Breast epithelium (tissue), 3 donors: ENCODE measurements at regions not wholly inside any gene's neighbourhood (a gene's known extent, or its start where the extent isn't known, plus 50 kb on each side); places are given as distances from the start of the nearest gene placed in this dataset.

Experiments
- POLR2AphosphoS5 ChIP-seq, 3 donors: sonication (generic); formaldehyde crosslinking; IDR thresholded peaks; one replicate each; pipeline ENCODE4 v1.6.1; 2017; ENCODE audit warnings: antibody characterized with exemption in 3 of 3
- TF ChIP-seq, protein P1 (sequence below), 3 donors: fragments of 450-650 bp; IDR thresholded peaks; one replicate each; pipeline ENCODE4 v1.5.1; 2016 to 2017; ENCODE audit warnings: antibody characterized with exemption in 3 of 3, mild to moderate bottlenecking in 3 of 3, moderate library complexity in 3 of 3

DNA sequence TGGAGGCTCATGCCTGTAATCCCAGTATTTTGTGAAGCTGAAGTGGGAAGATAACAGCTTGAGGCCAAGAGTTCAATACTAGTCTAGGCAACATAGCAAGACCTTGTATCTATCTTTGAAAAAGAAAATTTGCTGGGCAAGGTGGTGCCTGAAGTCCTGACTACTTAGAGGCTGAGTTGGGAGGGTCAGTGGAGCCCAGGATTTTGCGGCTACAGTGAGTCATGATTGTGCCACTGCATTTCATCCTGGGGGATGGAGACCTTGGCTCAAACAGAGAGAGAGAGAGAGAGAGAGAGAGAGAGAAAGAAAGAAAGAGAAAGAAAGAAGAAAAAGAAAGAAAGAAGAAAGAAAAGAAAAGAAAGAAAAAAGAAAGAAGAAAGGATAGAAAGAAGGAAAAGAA, 1872.3 kb upstream of the PCDH20 start:
- TF ChIP-seq, protein P1, sequence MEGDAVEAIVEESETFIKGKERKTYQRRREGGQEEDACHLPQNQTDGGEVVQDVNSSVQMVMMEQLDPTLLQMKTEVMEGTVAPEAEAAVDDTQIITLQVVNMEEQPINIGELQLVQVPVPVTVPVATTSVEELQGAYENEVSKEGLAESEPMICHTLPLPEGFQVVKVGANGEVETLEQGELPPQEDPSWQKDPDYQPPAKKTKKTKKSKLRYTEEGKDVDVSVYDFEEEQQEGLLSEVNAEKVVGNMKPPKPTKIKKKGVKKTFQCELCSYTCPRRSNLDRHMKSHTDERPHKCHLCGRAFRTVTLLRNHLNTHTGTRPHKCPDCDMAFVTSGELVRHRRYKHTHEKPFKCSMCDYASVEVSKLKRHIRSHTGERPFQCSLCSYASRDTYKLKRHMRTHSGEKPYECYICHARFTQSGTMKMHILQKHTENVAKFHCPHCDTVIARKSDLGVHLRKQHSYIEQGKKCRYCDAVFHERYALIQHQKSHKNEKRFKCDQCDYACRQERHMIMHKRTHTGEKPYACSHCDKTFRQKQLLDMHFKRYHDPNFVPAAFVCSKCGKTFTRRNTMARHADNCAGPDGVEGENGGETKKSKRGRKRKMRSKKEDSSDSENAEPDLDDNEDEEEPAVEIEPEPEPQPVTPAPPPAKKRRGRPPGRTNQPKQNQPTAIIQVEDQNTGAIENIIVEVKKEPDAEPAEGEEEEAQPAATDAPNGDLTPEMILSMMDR (IDR thresholded peaks at IDR 0.05), result no peak
- no peak for TF ChIP-seq POLR2AphosphoS5 (IDR thresholded peaks at IDR 0.05)
